Neural cell (in vitro differentiated cells): ENCODE measurements at regions not wholly inside any gene's neighbourhood (a gene's known extent, or its start where the extent isn't known, plus 50 kb on each side); places are given as distances from the start of the nearest gene placed in this dataset.

Source experiments
- EZH2 ChIP-seq: fragments of 200-600, 300-800 bp; shearing (Covaris generic), sonication (generic); IDR thresholded peaks from 2 replicates; pipeline ENCODE4 v1.6.1; 2014; ENCODE audit warnings: antibody characterized with exemption, low read length, borderline replicate concordance, mild to moderate bottlenecking; ENCODE audit not compliant: insufficient read depth, poor library complexity, severe bottlenecking
- POLR2AphosphoS5 ChIP-seq: IDR thresholded peaks from 2 replicates; pipeline ENCODE4 v1.6.1; 2012
- TF ChIP-seq, protein P1 (sequence below): fragments of 450-650 bp; IDR thresholded peaks from 2 replicates; pipeline ENCODE4 v1.5.1; 2014; ENCODE audit warnings: antibody characterized with exemption, mild to moderate bottlenecking, moderate library complexity; ENCODE audit not compliant: poor library complexity, severe bottlenecking

DNA sequence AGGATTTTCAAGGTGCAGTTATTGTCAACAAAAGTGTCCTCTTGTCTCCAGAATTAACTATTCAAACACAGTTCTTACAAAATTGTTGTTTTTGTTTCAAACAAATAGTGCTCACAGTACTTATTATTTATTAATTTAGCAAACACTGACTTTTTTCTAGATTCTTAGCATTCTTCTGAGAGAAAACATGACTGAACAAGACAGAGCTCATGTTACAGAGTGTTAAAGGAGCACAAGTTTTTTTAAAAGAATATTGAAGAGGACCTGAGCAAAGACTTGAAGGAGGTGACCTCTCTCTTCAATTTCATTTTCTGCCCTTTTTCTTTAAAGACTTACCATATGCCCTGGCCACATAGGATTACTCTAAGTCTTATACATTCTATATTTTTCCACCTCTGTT is 2220.3 kb upstream of the AGA start:
- TF ChIP-seq EZH2 (no peak), POLR2AphosphoS5 (no peak)
- TF ChIP-seq, protein P1, sequence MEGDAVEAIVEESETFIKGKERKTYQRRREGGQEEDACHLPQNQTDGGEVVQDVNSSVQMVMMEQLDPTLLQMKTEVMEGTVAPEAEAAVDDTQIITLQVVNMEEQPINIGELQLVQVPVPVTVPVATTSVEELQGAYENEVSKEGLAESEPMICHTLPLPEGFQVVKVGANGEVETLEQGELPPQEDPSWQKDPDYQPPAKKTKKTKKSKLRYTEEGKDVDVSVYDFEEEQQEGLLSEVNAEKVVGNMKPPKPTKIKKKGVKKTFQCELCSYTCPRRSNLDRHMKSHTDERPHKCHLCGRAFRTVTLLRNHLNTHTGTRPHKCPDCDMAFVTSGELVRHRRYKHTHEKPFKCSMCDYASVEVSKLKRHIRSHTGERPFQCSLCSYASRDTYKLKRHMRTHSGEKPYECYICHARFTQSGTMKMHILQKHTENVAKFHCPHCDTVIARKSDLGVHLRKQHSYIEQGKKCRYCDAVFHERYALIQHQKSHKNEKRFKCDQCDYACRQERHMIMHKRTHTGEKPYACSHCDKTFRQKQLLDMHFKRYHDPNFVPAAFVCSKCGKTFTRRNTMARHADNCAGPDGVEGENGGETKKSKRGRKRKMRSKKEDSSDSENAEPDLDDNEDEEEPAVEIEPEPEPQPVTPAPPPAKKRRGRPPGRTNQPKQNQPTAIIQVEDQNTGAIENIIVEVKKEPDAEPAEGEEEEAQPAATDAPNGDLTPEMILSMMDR, result no peak
